ENCODE measurements at regions not wholly inside any gene's neighbourhood (a gene's known extent, or its start where the extent isn't known, plus 50 kb on each side); places are given as distances from the start of the nearest gene placed in this dataset.

DNA sequence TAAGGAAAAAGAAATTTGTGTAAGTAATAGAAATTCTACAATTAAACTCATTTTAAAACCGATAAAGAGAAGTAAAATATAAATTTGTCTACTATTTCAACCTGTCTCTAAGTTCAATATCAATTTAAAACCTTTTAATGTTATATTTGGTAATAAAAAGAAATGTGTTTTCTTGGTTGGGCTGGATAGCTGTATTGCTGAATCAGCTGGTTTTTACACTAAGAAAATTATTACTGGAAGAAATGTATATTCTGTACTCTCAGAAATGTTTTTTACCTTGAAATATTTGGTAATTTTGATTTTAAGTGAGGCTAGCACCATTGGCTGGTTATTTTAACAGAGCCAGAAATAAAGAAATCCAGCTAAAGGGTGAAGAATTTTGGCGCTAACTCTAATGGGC, 87.1 kb upstream of the CNTNAP4 start:
- no peak overlapping the region for H3K27ac Mint-ChIP-seq
- no peaks in the 10 kb centered on the region for H3K27me3 Mint-ChIP-seq
- no peaks in the 10 kb centered on the region for H3K4me1 Mint-ChIP-seq (ENCODE audit: low read depth)
- intact Hi-C loops (cut with micrococcal nuclease) = no loop called here
- no peaks in the 10 kb centered on the region for H3K36me3 Mint-ChIP-seq (ENCODE audit: low read depth)
- H3K4me3 Mint-ChIP-seq = no peak overlapping the region
- TF ChIP-seq, protein P1, sequence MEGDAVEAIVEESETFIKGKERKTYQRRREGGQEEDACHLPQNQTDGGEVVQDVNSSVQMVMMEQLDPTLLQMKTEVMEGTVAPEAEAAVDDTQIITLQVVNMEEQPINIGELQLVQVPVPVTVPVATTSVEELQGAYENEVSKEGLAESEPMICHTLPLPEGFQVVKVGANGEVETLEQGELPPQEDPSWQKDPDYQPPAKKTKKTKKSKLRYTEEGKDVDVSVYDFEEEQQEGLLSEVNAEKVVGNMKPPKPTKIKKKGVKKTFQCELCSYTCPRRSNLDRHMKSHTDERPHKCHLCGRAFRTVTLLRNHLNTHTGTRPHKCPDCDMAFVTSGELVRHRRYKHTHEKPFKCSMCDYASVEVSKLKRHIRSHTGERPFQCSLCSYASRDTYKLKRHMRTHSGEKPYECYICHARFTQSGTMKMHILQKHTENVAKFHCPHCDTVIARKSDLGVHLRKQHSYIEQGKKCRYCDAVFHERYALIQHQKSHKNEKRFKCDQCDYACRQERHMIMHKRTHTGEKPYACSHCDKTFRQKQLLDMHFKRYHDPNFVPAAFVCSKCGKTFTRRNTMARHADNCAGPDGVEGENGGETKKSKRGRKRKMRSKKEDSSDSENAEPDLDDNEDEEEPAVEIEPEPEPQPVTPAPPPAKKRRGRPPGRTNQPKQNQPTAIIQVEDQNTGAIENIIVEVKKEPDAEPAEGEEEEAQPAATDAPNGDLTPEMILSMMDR (IDR thresholded peaks at IDR 0.05) = no peak
- DNase-seq (no peak), ATAC-seq (no peak)
- ChIA-PET CTCF (no interaction called here), POLR2A (no interaction called here)
- peaks cover 19% of the 10 kb centered on the region for H3K9me3 Mint-ChIP-seq

DNA sequence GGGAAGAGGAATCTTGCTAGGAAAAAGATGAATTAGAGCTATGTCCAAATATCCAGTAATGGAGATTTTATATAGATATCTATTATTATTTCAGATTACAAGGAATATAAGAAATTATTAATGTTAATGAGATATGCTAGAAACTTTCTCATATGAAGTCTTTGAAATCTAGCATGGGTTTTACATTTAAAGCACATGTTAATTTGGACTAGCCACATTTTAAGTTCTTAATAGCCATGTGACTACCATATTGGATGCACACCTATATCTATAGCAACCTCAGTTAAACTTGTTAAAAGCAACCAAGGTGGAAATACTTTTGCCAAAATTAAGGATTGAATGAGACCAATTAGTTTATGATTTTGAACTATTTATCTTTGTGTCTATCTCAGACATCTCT, 86.7 kb upstream of the CNTNAP4 start:
- no peak for DNase-seq
- ChIA-PET POLR2A (no interaction called here), CTCF (no interaction called here)
- Mint-ChIP-seq H3K4me1 (ENCODE audit: low read depth) (no peaks in the 10 kb centered on the region), H3K9me3 (peaks cover 19% of the 10 kb centered on the region), H3K4me3 (no peak overlapping the region), H3K27me3 (no peaks in the 10 kb centered on the region), H3K27ac (no peak overlapping the region), H3K36me3 (ENCODE audit: low read depth) (no peaks in the 10 kb centered on the region)
- TF ChIP-seq, protein P1 (IDR thresholded peaks at IDR 0.05) = no peak
- intact Hi-C loops (cut with micrococcal nuclease) = no loop called here
- ATAC-seq = no peak

DNA sequence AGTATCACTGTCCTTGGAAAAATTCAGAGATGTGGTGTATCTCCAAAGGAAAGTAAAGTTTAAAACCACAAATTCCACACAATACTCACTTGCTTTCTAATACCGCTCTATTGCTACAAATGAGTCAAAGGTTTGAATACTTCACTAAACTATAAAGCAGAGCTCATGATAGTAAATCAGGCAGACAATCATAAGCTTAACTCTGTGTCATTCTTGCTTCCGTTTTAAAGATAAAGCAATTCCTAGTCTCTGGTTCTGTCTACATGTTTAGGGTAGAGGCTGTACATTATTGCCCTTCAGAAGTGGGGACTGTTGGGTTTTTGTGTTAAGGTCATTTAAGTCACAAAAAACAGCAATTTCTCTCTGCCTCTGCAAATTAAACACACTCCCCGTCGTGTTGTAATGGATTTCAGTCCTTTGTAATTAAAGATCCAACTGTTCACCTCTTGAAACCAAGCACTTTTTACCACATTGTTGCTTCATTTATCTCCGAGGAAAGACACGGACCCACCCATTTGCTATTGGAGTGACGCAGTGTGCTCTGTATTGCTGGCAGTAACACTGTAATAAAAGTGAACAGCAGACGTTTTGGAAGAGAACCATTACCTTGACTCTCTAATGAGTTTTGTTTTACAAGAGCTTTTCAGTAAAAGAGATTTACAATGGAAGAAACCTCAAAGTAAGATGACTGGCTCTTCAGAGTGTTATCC, 83.1 kb upstream of the CNTNAP4 start:
- TF ChIP-seq, protein P1 (IDR thresholded peaks at IDR 0.05) = no peak
- intact Hi-C loops (cut with micrococcal nuclease) = no loop called here
- ChIA-PET CTCF (no interaction called here), POLR2A (no interaction called here)
- Mint-ChIP-seq H3K27me3 (no peaks in the 10 kb centered on the region), H3K27ac (no peak overlapping the region), H3K4me3 (no peak overlapping the region), H3K36me3 (ENCODE audit: low read depth) (no peaks in the 10 kb centered on the region), H3K9me3 (peaks cover 2% of the 10 kb centered on the region), H3K4me1 (ENCODE audit: low read depth) (no peaks in the 10 kb centered on the region)
- ATAC-seq (no peak), DNase-seq (no peak)

DNA sequence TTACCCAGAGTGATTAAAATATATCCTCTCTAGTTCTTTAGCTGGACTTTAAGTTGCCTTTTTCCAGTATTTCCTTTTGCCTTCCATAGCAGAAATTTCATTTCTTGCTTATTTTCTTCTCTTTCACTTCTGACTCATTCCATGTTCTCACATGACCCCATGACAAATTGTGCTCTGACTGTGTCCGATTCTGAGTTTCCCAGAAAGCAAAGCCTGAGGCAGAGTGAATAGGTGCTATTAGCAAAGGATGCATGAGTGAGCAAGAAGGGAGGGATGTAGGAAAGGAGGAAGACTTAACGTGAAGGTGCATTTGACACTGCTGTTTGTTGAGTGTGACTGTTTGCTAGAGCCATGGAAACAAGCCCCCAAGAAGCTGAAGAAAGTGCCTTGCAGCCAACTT, 82.6 kb upstream of the CNTNAP4 start:
- Mint-ChIP-seq H3K27ac (no peak overlapping the region), H3K4me1 (ENCODE audit: low read depth) (no peaks in the 10 kb centered on the region), H3K4me3 (no peak overlapping the region), H3K36me3 (ENCODE audit: low read depth) (no peaks in the 10 kb centered on the region), H3K27me3 (no peaks in the 10 kb centered on the region), H3K9me3 (peaks cover 2% of the 10 kb centered on the region)
- intact Hi-C loops (cut with micrococcal nuclease) = no loop called here
- ATAC-seq (no peak), DNase-seq (no peak)
- TF ChIP-seq, protein P1 (IDR thresholded peaks at IDR 0.05) = no peak
- CTCF ChIA-PET = no interaction called here
- POLR2A ChIA-PET = no interaction called here

DNA sequence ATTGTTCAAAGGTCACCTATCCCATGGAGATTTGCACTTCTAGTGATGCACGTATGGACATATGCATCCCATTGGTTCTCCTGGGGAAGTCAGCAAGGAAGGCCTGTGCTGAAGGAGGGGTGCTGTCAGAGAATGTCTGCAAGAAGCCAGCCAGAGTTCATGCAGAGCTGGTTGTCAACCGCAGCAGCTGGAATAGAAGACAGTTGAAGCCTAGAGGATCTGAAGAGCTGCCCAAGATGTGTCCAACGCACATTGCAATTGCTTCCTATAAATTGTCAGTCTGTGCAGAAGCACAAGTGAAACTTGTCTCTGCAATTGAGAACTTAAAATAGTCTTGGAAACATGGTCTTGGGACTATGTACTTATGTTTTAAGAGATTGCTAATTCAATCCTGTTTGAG, 82.1 kb upstream of the CNTNAP4 start:
- ATAC-seq = no peak
- TF ChIP-seq, protein P1 (IDR thresholded peaks at IDR 0.05) = no peak
- Mint-ChIP-seq H3K36me3 (ENCODE audit: low read depth) (no peaks in the 10 kb centered on the region), H3K9me3 (peaks cover 2% of the 10 kb centered on the region), H3K4me1 (ENCODE audit: low read depth) (no peaks in the 10 kb centered on the region), H3K27ac (no peak overlapping the region), H3K27me3 (no peaks in the 10 kb centered on the region), H3K4me3 (no peak overlapping the region)
- DNase-seq = no peak
- intact Hi-C loops (cut with micrococcal nuclease) = no loop called here
- ChIA-PET POLR2A (no interaction called here), CTCF (no interaction called here)

All from activated CD8-positive, alpha-beta T cell treated with anti-CD3 and anti-CD28 coated beads for 36 hours (primary cell).